ENCODE measurements at regions not wholly inside any gene's neighbourhood (a gene's known extent, or its start where the extent isn't known, plus 50 kb on each side); places are given as distances from the start of the nearest gene placed in this dataset.

- TF ChIP-seq CTCF (IDR thresholded peaks at IDR 0.05): no peak
- TF ChIP-seq POLR2A (IDR thresholded peaks at IDR 0.05): no peak
Observed at GRCh38 chr12:81958406-81958805, 199.3 kb upstream of the PPFIA2 start.

Measured in esophagus squamous epithelium (tissue), 4 donors.